ENCODE measurements at regions not wholly inside any gene's neighbourhood (a gene's known extent, or its start where the extent isn't known, plus 50 kb on each side); places are given as distances from the start of the nearest gene placed in this dataset.
A peak's percentile ranks its signal among the peaks of the same experiment; 100 is the strongest.

- peak; percentile 91 for DNase-seq (ENCODE audit: extremely low read depth, low read depth)
- no peak for TF ChIP-seq CTCF (IDR thresholded peaks at IDR 0.05; ENCODE audit: low read depth, low read length, missing control alignments)
- no peak overlapping the region for H3K4me3 ChIP-seq (replicated peaks; ENCODE audit: low read depth, low read length)
Measured at GRCh38 chr4:158996669-158997074, 106.2 kb upstream of the RAPGEF2 start.

- DNase-seq (ENCODE audit: extremely low read depth, low read depth): no peak
- TF ChIP-seq CTCF (IDR thresholded peaks at IDR 0.05; ENCODE audit: low read depth, low read length, missing control alignments): no peak
- H3K4me3 ChIP-seq (replicated peaks; ENCODE audit: low read depth, low read length): no peak overlapping the region
Measured at GRCh38 chr4:158997660-158998349, 105.1 kb upstream of the RAPGEF2 start.

- TF ChIP-seq CTCF (IDR thresholded peaks at IDR 0.05; ENCODE audit: low read depth, low read length, missing control alignments): no peak
- DNase-seq (ENCODE audit: extremely low read depth, low read depth): no peak
Measured at GRCh38 chr4:158998624-158999023, 104.3 kb upstream of the RAPGEF2 start.

GRCh38 chr4:158999166-158999682, 103.7 kb upstream of the RAPGEF2 start:
- H3K4me3 ChIP-seq (replicated peaks; ENCODE audit: low read depth, low read length): no peak overlapping the region
- no peak for TF ChIP-seq CTCF (IDR thresholded peaks at IDR 0.05; ENCODE audit: low read depth, low read length, missing control alignments)
- DNase-seq (ENCODE audit: extremely low read depth, low read depth): no peak

More at GRCh38 chr4:158998624-158999023, 104.3 kb upstream of the RAPGEF2 start:
- no peak overlapping the region for H3K4me3 ChIP-seq (replicated peaks; ENCODE audit: low read depth, low read length)

GRCh38 chr4:158999849-159000248, 103.0 kb upstream of the RAPGEF2 start:
- no peak for DNase-seq (ENCODE audit: extremely low read depth, low read depth)
- no peak overlapping the region for H3K4me3 ChIP-seq (replicated peaks; ENCODE audit: low read depth, low read length)
- no peak for TF ChIP-seq CTCF (IDR thresholded peaks at IDR 0.05; ENCODE audit: low read depth, low read length, missing control alignments)

GRCh38 chr4:159002950-159003349, 99.9 kb upstream of the RAPGEF2 start:
- TF ChIP-seq CTCF (IDR thresholded peaks at IDR 0.05; ENCODE audit: low read depth, low read length, missing control alignments): no peak
- no peak overlapping the region for H3K4me3 ChIP-seq (replicated peaks; ENCODE audit: low read depth, low read length)
- no peak for DNase-seq (ENCODE audit: extremely low read depth, low read depth)

All from HFF-Myc (cell line).